AG04450 (cell line): ENCODE measurements at regions not wholly inside any gene's neighbourhood (a gene's known extent, or its start where the extent isn't known, plus 50 kb on each side); places are given as distances from the start of the nearest gene placed in this dataset.

Experiments used
- CTCF ChIA-PET: fragments of 300-600, 350-600 bp; formaldehyde crosslinking; extraction: SDS; loops from one replicate; lab custom pipeline; 2022; ENCODE audit warnings: antibody characterized with exemption, inconsistent platforms; lab: Charles Lee
- POLR2A ChIA-PET: fragments of 350-600 bp; formaldehyde crosslinking; extraction: SDS; loops from one replicate; lab custom pipeline; 2021; ENCODE audit warnings: antibody characterized with exemption, inconsistent platforms; lab: Yijun Ruan, JAX
- DNase-seq: peaks from one replicate; pipeline ENCODE4 v3.0.0-alpha.2; 2011; ENCODE audit warnings: low read depth, low spot score
- H3K27ac ChIP-seq: one replicate; pipeline ENCODE4 v1.5.1; 2012; ENCODE audit warnings: low read depth, low read length, control low read depth
- H3K27me3 ChIP-seq: one replicate; pipeline ENCODE4 v1.6.0; 2012; ENCODE audit warnings: low read length; ENCODE audit not compliant: control insufficient read depth, insufficient read depth
- H3K4me3 ChIP-seq: 2 replicates; pipeline ENCODE4 v1.5.1; 2011; ENCODE audit warnings: mild to moderate bottlenecking, low read depth, low read length, control low read depth
- H3K9me3 ChIP-seq: 2 replicates; pipeline ENCODE4 v1.5.1; 2012; ENCODE audit warnings: low read length; ENCODE audit not compliant: control insufficient read depth, insufficient read depth
- TF ChIP-seq, protein P1 (sequence below): IDR thresholded peaks from 2 replicates; pipeline ENCODE4 v1.5.1; 2011; ENCODE audit warnings: low read depth, low read length, control low read depth, inconsistent platforms

DNA sequence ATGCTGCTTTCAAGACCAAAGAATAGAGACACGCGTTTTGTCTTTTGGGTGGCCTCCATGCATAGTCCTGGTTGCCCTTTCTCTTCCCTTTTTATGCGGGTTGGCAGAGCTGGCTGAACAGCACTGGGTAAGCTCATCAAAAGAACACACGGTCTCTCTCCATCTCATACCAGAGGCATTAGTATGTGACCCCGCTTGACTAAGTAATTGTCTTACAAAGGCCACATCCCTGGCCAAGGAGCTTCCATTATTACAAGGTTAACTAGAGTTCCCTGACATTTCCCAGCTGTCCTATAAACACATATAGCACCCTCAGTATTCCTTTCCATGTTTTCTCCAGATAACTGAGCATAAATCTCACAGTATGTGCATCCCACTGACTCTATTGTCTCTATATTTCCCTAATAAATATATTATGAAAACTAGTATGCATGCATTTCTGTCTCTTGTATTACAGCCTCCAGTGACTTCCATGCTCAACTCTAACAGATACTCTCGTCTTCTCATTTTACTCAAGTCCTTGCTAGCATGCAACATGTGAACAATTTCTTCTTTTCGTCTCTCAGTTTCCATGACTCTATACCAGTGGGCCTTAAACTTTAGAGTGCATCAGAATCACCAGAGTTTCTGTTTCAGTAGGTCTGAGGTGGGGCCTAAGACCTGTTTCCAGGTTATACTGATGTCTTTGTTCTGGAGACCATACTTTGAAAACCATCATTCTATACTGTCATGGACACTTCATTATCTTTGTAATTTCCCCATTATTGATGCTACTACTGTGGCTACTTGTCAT, 247.7 kb upstream of the ARSJ start:
- H3K4me3 ChIP-seq = no peak overlapping the region
- no peak for DNase-seq
- H3K9me3 ChIP-seq = no peaks in the 10 kb centered on the region
- ChIA-PET POLR2A (no interaction called here), CTCF (no interaction called here)
- no peak overlapping the region for H3K27ac ChIP-seq
- no peaks in the 10 kb centered on the region for H3K27me3 ChIP-seq
- TF ChIP-seq, protein P1, sequence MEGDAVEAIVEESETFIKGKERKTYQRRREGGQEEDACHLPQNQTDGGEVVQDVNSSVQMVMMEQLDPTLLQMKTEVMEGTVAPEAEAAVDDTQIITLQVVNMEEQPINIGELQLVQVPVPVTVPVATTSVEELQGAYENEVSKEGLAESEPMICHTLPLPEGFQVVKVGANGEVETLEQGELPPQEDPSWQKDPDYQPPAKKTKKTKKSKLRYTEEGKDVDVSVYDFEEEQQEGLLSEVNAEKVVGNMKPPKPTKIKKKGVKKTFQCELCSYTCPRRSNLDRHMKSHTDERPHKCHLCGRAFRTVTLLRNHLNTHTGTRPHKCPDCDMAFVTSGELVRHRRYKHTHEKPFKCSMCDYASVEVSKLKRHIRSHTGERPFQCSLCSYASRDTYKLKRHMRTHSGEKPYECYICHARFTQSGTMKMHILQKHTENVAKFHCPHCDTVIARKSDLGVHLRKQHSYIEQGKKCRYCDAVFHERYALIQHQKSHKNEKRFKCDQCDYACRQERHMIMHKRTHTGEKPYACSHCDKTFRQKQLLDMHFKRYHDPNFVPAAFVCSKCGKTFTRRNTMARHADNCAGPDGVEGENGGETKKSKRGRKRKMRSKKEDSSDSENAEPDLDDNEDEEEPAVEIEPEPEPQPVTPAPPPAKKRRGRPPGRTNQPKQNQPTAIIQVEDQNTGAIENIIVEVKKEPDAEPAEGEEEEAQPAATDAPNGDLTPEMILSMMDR = no peak

GRCh38 chr4:114229706-114230105, 250.3 kb upstream of the ARSJ start:
- no peak for DNase-seq
- ChIA-PET POLR2A (no interaction called here), CTCF (no interaction called here)
- Histone ChIP-seq H3K4me3 (no peak overlapping the region), H3K27me3 (no peaks in the 10 kb centered on the region), H3K27ac (no peak overlapping the region), H3K9me3 (no peaks in the 10 kb centered on the region)
- TF ChIP-seq, protein P1 = no peak

GRCh38 chr4:114236171-114236769, 256.8 kb upstream of the ARSJ start:
- no peak for DNase-seq
- Histone ChIP-seq H3K4me3 (no peak overlapping the region), H3K27me3 (no peaks in the 10 kb centered on the region), H3K27ac (no peak overlapping the region), H3K9me3 (no peaks in the 10 kb centered on the region)
- ChIA-PET POLR2A (no interaction called here), CTCF (no interaction called here)
- TF ChIP-seq, protein P1 = no peak

GRCh38 chr4:114237997-114238396, 258.6 kb upstream of the ARSJ start:
- ChIA-PET CTCF (no interaction called here), POLR2A (no interaction called here)
- TF ChIP-seq, protein P1 = no peak
- H3K27me3 ChIP-seq = no peaks in the 10 kb centered on the region
- no peak overlapping the region for H3K4me3 ChIP-seq
- no peak for DNase-seq
- no peaks in the 10 kb centered on the region for H3K9me3 ChIP-seq
- H3K27ac ChIP-seq = no peak overlapping the region

DNA sequence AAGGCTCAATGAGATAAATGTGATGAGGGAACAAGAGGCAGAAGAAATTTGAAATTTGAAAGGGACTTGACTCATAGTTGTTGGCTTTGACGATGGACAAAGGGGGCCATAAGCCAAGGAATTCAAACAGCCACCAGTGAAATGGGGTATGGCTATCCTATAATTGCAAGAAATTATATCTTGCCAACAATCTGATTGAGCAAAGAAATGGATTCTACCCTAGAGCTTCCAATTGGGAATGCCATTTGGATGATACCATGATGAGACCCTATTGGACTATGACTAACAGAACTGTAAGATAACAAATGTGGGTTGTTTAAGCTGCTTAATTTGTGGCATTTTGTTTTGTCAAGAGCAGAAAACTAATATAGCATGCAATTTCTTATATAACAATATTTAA, 270.1 kb upstream of the ARSJ start:
- no peak for DNase-seq
- ChIA-PET CTCF (no interaction called here), POLR2A (no interaction called here)

More for the DNA sequence above, 270.1 kb upstream of the ARSJ start:
- TF ChIP-seq, protein P1 = no peak
- Histone ChIP-seq H3K27ac (no peak overlapping the region), H3K4me3 (no peak overlapping the region), H3K9me3 (no peaks in the 10 kb centered on the region), H3K27me3 (no peaks in the 10 kb centered on the region)
